GM18508 (cell line): ENCODE measurements at regions not wholly inside any gene's neighbourhood (a gene's known extent, or its start where the extent isn't known, plus 50 kb on each side); places are given as distances from the start of the nearest gene placed in this dataset.

Experiments
- ATAC-seq: cut with Tn5 transposase; IDR thresholded peaks from one replicate; pipeline ENCODE4 v1.9.1; 2021; ENCODE audit warnings: moderate number of reproducible peaks; ENCODE audit not compliant: insufficient read depth, unreplicated experiment

DNA sequence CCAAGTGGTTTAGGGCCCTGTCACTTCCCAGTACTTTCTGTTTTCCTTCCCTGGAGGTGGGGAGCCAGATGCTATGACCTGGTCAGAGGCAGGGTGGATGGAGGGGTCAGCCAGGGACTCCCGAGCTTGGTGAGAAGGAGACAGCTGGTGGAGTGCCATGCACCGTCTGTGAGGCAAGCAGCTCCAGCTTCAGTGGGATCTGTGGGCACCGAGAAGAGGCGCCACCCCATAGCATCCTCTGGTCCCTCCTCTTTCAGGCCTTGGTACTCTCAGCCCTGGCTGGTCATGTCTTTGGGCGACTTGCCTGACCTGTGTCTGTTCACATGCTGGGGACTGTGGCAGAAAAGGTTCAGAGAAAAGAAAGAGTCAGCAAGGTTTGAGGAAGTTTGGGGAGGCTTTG, 299.3 kb upstream of the N4BP1 start:
- no peak for ATAC-seq

DNA sequence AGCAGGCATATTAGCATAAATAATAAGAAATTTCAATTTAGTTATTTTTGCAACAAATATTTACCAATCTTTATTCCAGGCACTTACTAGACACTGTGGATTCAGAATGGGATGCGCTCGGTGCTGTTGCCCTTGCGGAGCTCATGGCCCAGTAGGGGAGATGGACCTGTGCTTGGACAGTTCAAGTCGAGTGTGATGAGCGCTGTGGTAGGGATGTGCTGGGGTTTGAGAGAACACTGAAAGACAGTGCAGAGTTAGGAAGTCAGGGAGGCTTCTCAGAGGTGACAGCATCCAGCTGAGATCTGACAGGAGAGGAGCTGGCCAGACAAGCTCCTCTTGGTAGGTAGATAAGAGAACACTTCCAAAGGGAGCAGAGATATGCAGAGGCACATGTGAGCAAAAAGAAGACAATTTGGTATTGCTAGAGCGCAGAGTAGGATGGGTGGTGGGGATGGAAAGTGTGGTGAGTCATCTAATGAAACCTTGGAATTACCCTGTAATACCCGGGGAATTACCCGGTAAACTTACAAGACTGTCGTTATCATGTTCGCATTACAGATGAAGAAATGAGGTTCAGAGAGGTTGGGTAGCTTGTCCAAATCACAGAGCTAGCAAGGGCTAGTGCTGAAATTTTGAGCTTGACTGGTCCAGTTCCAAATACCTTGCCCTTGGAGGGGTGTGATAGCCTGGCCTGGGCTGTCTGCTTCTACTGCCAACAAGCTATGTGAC, 298.1 kb upstream of the N4BP1 start:
- no peak for ATAC-seq

DNA sequence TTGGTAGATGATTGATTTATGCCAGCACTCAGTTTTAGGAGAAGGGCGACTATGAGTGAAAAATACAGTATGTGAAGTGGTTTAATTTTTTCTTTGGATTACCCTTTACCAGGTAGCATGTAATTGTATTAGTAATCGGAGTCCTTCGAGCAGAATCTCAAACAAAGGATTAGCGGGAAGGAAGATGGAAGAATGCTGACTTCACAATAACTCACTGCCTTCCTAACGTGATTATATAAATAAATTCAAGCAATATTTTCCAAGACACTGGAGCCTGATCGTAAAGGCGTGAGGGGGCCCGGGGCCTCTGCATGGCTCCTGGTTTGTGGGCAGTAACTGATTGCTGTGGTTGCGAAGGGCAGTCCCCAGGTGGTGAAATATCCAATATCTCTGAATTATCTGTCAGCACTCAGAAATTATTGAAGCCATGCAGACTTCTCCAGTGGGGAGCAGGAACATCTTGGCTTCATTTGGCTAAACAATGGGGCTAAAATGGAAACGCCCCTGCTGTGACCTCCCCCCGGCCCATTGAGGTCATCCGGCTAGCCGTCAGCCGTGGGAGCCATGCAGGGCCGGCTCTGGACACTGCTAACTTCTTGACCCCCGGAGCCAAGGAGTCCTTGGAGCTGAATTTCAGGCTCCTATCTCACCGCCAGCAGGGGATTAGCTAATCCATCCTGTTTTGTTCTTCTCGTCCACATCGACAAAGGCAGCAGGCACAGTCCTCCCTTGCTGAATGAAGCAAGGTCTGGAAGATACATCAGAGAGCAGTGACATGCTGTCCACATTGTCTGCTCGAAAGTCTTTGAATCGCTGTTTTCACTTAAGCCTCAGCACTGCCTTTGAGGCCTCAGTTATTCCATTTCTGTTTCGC, 295.9 kb upstream of the N4BP1 start:
- ATAC-seq, result no peak

- no peak for ATAC-seq
Measured at GRCh38 chr16:48904333-48904732, 294.4 kb upstream of the N4BP1 start.

- ATAC-seq, result no peak
Measured at GRCh38 chr16:48903039-48903438, 293.1 kb upstream of the N4BP1 start.

DNA sequence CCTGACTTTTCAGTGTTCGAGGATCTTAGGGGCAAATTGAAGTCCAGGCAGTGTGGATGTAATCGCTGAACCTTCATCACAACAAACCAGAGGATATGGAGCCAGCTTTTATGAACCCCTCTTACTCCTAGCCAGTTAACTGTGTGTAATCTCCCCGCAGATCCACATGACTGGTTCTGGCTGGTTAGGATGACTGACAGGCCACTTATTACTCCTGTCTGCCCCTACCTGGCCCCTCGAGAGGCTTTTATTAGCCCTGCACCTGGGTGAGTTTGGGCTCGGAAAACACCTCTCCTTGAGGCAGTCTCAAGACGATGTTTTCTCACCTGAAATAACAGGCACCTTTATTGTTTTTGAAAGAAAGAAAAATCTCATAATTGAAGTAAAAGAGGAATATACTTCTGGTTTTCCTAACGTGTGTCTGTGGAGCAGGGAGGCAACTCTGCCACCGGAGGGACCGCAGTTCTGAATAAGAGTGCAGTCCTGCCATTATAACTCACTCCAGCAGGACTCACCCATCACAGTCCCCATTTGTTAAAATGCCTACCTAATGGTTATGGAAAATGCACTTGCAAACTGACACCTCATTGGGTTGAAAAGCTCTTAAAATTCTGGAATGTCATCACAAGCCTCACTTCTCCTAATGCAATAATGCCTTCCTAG, 291.9 kb upstream of the N4BP1 start:
- no peak for ATAC-seq

DNA sequence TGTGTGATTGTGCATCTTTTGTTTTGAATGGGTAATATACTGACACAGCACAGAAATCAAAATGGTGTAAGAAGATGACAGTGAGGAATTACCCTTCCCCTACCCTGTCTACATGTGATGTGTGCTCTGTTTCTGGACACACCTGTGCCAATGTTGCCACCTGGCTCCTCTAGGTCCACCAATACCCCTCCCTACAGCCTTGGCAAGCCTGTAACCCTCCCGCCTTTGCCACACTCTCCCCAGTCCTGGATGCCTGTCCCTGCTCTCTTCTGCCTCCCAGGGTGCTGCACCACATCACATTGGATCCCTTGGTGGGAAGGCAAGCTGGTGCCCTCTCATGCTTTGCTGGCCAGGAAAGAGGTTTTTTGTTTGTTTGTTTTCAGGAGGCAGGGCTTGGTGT, 289.5 kb upstream of the N4BP1 start:
- ATAC-seq, result no peak

DNA sequence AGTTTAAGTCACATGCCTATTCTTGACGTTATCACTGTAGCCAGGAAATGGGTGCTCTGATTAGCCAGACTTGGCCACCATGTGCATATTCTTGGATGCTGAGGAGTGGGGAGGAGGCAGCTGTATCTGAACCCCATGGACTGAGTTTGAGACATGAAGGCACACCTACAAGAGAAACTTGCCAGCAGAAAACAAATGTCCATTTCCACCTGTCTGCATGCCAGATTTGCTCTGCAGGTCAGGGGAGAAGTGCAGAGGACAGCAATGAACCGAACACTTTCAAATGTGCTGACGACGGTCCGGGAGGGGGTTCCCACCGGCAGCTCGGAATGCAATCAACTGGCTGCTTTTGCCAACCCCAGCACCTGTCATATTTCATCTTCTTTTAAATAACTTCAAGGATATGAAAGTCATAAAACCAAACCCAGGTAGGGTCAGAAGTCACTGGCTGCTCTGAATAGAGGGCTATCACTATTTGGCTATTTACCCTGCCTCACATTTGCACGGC, 287.8 kb upstream of the N4BP1 start:
- no peak for ATAC-seq

DNA sequence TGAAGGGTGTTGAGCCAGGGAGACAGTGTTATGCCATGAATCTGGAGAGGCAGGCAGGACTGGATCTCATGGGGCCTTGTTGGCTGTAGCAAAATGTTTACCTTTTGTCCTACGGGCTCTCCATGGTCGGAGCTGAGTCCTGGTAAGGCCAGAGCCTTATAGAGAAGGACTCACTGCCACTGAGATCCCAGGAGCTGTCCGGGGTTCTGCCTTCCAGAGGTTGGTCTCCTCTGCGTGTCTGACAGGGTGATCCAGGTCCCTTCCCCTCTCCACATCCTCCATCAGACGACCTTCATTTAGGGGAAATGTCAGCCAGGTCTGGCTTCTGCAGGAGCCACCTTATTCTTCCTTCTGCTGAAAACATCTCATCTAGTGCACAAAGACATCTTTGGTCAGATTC, 285.2 kb upstream of the N4BP1 start:
- no peak for ATAC-seq

DNA sequence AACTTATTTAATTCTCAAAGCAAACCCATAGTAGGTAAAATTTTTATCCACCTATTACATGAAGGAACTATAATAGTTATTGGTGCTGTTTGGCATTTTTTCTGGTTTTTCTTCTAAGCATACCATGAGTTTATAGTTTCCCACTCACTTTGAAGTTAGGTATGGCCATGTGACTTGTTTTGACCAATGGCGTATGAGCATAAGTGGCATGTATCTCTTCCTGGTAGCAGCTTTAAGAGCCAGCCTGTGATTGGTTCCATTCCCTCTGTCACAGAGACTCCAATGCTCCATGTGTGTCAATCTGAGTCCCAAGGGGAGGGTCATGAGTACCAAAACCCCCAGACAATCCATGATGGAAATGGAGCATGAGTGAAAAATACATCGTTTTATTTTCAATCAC, 282.9 kb upstream of the N4BP1 start:
- ATAC-seq, result no peak

DNA sequence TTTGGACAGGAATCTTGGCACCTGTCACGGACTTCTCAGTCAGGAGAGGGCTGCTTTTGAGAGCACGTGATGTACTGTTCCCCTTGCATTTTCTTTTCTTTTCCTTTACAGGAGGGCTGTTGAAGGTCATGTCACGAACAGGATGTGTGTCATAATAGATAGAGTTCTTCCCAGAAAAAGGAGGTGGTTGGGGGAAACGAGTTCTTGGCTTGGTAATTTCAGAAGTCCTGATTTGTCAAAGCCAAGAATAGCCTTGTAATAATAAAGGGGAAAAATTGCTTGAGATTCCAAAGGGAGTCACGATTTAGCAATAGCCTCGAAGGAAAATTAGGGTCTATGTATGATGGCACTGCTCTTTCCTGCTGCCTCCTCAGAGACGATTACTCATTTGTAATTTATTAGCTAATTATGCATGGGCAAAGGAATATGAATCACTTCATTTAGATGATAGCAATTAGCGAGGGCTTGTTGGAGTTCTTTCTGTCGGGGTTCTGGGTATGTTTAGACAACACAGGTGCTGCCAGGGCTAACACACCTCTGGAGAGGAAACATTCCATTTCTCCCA, 277.7 kb upstream of the N4BP1 start:
- no peak for ATAC-seq

DNA sequence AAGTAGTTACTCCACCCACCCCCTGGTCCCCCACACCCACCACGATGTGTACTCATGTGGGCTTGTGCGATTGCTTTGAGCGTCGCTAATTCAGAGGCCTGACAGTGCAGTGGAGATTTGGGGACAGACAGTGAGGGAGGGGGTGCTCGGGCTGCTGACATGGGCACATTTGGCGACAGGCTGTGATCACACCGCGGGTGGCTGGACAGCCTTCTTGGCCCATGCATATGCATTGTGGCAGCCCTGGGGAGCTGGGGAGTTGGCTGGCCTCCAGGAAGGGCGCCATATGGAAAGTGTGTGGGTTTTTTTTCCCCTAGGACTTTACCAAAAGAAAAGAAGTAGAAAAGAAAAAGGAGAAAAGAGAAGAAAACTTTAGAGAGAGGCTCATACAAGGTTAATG, 275.5 kb upstream of the N4BP1 start:
- no peak for ATAC-seq

- ATAC-seq, result no peak
Measured at GRCh38 chr16:48881272-48881671, 271.3 kb upstream of the N4BP1 start.

DNA sequence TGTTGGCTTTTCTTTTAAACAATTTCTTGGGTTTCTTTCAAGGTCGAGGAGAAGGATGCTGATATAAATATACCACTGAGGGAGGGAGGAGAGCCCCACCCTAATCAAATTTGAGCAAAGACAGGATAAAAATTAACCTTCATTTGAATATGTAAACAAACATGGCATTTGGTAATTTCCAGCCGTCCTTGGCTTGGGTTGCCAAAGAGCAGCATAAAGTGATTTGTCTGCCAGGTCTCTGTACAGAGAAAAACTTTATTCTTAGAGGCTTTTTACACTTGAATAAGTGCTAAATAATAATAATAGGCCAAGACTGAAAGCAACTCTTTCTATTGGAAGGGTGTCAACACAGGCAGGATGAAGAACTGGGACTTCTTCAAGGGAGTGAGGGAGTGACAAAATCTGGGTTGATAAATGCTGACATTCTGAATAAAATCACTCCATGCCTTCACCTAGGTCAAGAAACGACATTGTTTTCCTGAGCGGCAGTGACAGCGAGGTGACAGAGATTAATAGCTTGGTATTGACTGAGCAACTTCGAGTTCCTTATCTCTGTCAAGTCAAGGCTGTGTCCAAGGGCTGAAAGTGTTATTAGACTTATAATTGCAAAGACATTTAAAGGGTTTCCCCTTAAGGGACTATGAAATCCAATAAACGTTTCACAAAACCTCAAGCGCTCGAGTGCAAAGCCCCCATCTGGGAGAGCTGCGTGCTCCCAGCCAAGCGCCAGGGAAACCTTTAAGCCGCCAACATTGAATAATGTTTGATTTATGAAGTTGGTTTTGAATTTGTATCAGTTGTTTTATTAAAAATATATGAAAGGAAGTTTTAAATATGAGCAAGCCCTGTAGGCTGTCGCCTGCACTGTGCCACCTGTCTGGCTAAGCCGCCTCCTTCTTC, 269.5 kb upstream of the N4BP1 start:
- ATAC-seq, result no peak

- no peak for ATAC-seq
Measured at GRCh38 chr16:48877946-48878345, 268.0 kb upstream of the N4BP1 start.

- no peak for ATAC-seq
Measured at GRCh38 chr16:48870141-48870540, 260.2 kb upstream of the N4BP1 start.

DNA sequence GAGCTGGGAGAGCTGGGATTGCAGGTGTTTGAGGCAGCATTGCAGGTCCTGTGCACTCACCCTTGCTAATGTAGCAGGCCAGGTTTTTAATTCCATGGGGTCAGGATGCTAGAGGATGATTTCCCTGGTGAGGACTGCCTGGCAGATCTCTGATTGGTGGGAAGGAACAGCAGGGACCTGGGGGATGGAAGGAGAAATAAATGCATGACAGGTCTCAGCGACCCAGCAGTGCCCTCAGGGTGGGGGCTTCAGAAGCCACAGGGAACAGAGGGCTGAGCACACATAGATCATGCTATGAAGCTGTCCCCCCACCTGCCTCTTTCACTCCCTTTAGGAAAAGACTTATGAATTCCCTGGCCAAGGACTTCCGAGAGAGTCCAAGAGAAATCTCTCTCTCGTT, 255.5 kb upstream of the N4BP1 start:
- ATAC-seq, result no peak

DNA sequence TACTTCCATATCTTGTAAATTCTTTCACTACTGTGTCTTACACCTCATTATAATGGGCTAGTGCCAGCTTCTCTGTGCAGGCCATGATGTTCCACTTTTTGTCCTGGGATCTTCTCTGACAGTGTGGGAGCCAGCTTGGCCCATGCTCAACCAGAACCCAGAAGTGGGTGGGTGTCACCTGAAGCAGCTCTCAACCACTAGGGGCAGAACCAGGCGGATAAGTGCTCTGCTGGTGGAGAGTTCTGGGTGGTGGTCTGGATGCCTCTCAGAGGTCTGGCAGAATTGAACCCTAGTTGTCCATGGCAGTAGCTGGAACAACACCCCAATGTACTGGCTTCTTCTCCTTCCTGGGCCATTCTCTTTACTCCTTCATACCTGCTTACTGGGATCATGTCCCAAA, 254.1 kb upstream of the N4BP1 start:
- no peak for ATAC-seq

GRCh38 chr16:48862087-48862532, 252.1 kb upstream of the N4BP1 start:
- ATAC-seq, result no peak

GRCh38 chr16:48860341-48860740, 250.4 kb upstream of the N4BP1 start:
- ATAC-seq, result no peak
